ENCODE measurements at regions not wholly inside any gene's neighbourhood (a gene's known extent, or its start where the extent isn't known, plus 50 kb on each side); places are given as distances from the start of the nearest gene placed in this dataset.

GRCh38 chr5:56696900-56697299 lies 118.4 kb upstream of the MAP3K1 start:
- H3K4me3 ChIP-seq, result no peak overlapping the region
- H3K36me3 ChIP-seq, result no peaks in the 10 kb centered on the region
- no peak for TF ChIP-seq CTCF (IDR thresholded peaks at IDR 0.05)
- no peaks in the 10 kb centered on the region for H3K27me3 ChIP-seq (replicated peaks; ENCODE audit: insufficient read depth)
- no peak overlapping the region for H3K27ac ChIP-seq
- ATAC-seq (ENCODE audit: insufficient number of reproducible peaks, low FRiP score, low read depth), result no peak
- H3K4me1 ChIP-seq (ENCODE audit: control insufficient read depth in 1 of 2, low read depth in 2 of 2), result no peaks in the 10 kb centered on the region
- H3K9me3 ChIP-seq, result no peaks in the 10 kb centered on the region
- no peak for DNase-seq (ENCODE audit: low spot score)

GRCh38 chr5:56693220-56693579 lies 122.1 kb upstream of the MAP3K1 start:
- DNase-seq (ENCODE audit: low spot score), result no peak
- Histone ChIP-seq H3K27ac (no peak overlapping the region), H3K27me3 (replicated peaks; ENCODE audit: insufficient read depth) (no peaks in the 10 kb centered on the region), H3K36me3 (no peaks in the 10 kb centered on the region), H3K4me3 (no peak overlapping the region), H3K9me3 (no peaks in the 10 kb centered on the region), H3K4me1 (ENCODE audit: control insufficient read depth in 1 of 2, low read depth in 2 of 2) (no peaks in the 10 kb centered on the region)
- ATAC-seq (ENCODE audit: insufficient number of reproducible peaks, low FRiP score, low read depth), result no peak
- TF ChIP-seq CTCF (IDR thresholded peaks at IDR 0.05), result no peak

- H3K27ac ChIP-seq, result no peak overlapping the region
- no peak for ATAC-seq (ENCODE audit: insufficient number of reproducible peaks, low FRiP score, low read depth)
- no peak for TF ChIP-seq CTCF (IDR thresholded peaks at IDR 0.05)
These were observed 122.8 kb upstream of the MAP3K1 start for GRCh38 chr5:56692359-56693219.

GRCh38 chr5:56688402-56688801 lies 126.9 kb upstream of the MAP3K1 start:
- H3K36me3 ChIP-seq, result no peaks in the 10 kb centered on the region
- ATAC-seq (ENCODE audit: insufficient number of reproducible peaks, low FRiP score, low read depth) (no peak), DNase-seq (ENCODE audit: low spot score) (no peak)
- no peak overlapping the region for H3K4me3 ChIP-seq
- H3K9me3 ChIP-seq, result no peaks in the 10 kb centered on the region
- no peak for TF ChIP-seq CTCF (IDR thresholded peaks at IDR 0.05)
- no peaks in the 10 kb centered on the region for H3K27me3 ChIP-seq (replicated peaks; ENCODE audit: insufficient read depth)
- no peaks in the 10 kb centered on the region for H3K4me1 ChIP-seq (ENCODE audit: control insufficient read depth in 1 of 2, low read depth in 2 of 2)
- H3K27ac ChIP-seq, result no peak overlapping the region

More at GRCh38 chr5:56692359-56693219, 122.8 kb upstream of the MAP3K1 start:
- no peak for DNase-seq (ENCODE audit: low spot score)
- H3K9me3 ChIP-seq, result no peaks in the 10 kb centered on the region
- H3K36me3 ChIP-seq, result no peaks in the 10 kb centered on the region
- H3K4me3 ChIP-seq, result no peak overlapping the region
- H3K4me1 ChIP-seq (ENCODE audit: control insufficient read depth in 1 of 2, low read depth in 2 of 2), result no peaks in the 10 kb centered on the region
- no peaks in the 10 kb centered on the region for H3K27me3 ChIP-seq (replicated peaks; ENCODE audit: insufficient read depth)

- ATAC-seq (ENCODE audit: insufficient number of reproducible peaks, low FRiP score, low read depth) (no peak), DNase-seq (ENCODE audit: low spot score) (no peak)
- Histone ChIP-seq H3K9me3 (no peaks in the 10 kb centered on the region), H3K4me3 (no peak overlapping the region), H3K27me3 (replicated peaks; ENCODE audit: insufficient read depth) (no peaks in the 10 kb centered on the region), H3K4me1 (ENCODE audit: control insufficient read depth in 1 of 2, low read depth in 2 of 2) (no peaks in the 10 kb centered on the region), H3K27ac (no peak overlapping the region), H3K36me3 (no peaks in the 10 kb centered on the region)
- TF ChIP-seq CTCF (IDR thresholded peaks at IDR 0.05), result no peak
These were observed 128.8 kb upstream of the MAP3K1 start for GRCh38 chr5:56686337-56687195.

Data from thoracic aorta (tissue), 2 donors.